NCI-H460 (cell line): ENCODE measurements at regions not wholly inside any gene's neighbourhood (a gene's known extent, or its start where the extent isn't known, plus 50 kb on each side); places are given as distances from the start of the nearest gene placed in this dataset.

Experiments used
- DNase-seq: peaks from one replicate; pipeline ENCODE4 v3.0.0-alpha.2; 2016; ENCODE audit warnings: low read depth; ENCODE audit errors: extremely low read depth

- no peak for DNase-seq
Measured at GRCh38 chr2:8482432-8482831, 199.4 kb upstream of the ID2 start.

GRCh38 chr2:8484502-8485283, 197.2 kb upstream of the ID2 start:
- no peak for DNase-seq

GRCh38 chr2:8485736-8486135, 196.1 kb upstream of the ID2 start:
- DNase-seq = no peak

- DNase-seq = no peak
Measured at GRCh38 chr2:8486141-8486540, 195.7 kb upstream of the ID2 start.

- DNase-seq = no peak
Measured at GRCh38 chr2:8487461-8487932, 194.4 kb upstream of the ID2 start.

GRCh38 chr2:8488001-8488738, 193.7 kb upstream of the ID2 start:
- DNase-seq = no peak

- DNase-seq = no peak
Measured at GRCh38 chr2:8489221-8489620, 192.6 kb upstream of the ID2 start.

- no peak for DNase-seq
Measured at GRCh38 chr2:8489751-8490150, 192.1 kb upstream of the ID2 start.

GRCh38 chr2:8490166-8490721, 191.6 kb upstream of the ID2 start:
- no peak for DNase-seq

- DNase-seq = no peak
Measured at GRCh38 chr2:8491296-8492027, 190.4 kb upstream of the ID2 start.

GRCh38 chr2:8494151-8494550, 187.7 kb upstream of the ID2 start:
- DNase-seq = no peak

GRCh38 chr2:8494589-8494988, 187.3 kb upstream of the ID2 start:
- DNase-seq = no peak

- no peak for DNase-seq
Measured at GRCh38 chr2:8495189-8495989, 186.5 kb upstream of the ID2 start.

GRCh38 chr2:8496079-8496478, 185.8 kb upstream of the ID2 start:
- no peak for DNase-seq

- no peak for DNase-seq
Measured at GRCh38 chr2:8496617-8497016, 185.2 kb upstream of the ID2 start.

- no peak for DNase-seq
Measured at GRCh38 chr2:8498994-8499393, 182.9 kb upstream of the ID2 start.

GRCh38 chr2:8500124-8501054, 181.5 kb upstream of the ID2 start:
- DNase-seq = no peak

- no peak for DNase-seq
Measured at GRCh38 chr2:8501061-8501720, 180.7 kb upstream of the ID2 start.

GRCh38 chr2:8502316-8502715, 179.5 kb upstream of the ID2 start:
- DNase-seq = peak; percentile 38
